Neural cell (in vitro differentiated cells): ENCODE measurements at regions not wholly inside any gene's neighbourhood (a gene's known extent, or its start where the extent isn't known, plus 50 kb on each side); places are given as distances from the start of the nearest gene placed in this dataset.

Source experiments
- H2AFZ ChIP-seq: fragments of 200-600, 300-800 bp; sonication (generic), shearing (Covaris generic); 2 replicates; pipeline ENCODE4 v1.6.0; 2014; ENCODE audit warnings: low read depth, mild to moderate bottlenecking, antibody characterized with exemption, low read length, moderate library complexity
- H3F3A ChIP-seq: fragments of 200-600 bp; shearing (Covaris generic); 2 replicates; pipeline ENCODE4 v1.6.1; 2016; ENCODE audit warnings: mild to moderate bottlenecking, moderate library complexity, mixed read lengths, antibody characterized with exemption, low read length; ENCODE audit not compliant: insufficient read depth, poor library complexity, severe bottlenecking
- H3K27ac ChIP-seq: fragments of 200-600, 300-800 bp; sonication (generic), shearing (Covaris generic); 2 replicates; pipeline ENCODE4 v1.5.1; 2014; ENCODE audit warnings: mild to moderate bottlenecking, low read length, moderate library complexity
- H3K27me3 ChIP-seq: fragments of 300-800, 200-600 bp; sonication (generic), shearing (Covaris generic); 2 replicates; pipeline ENCODE4 v1.6.0; 2014; ENCODE audit warnings: mild to moderate bottlenecking, low read depth, low read length, moderate library complexity; ENCODE audit not compliant: insufficient read depth
- H3K36me3 ChIP-seq: fragments of 300-800, 200-600 bp; sonication (generic), shearing (Covaris generic); 2 replicates; pipeline ENCODE4 v1.5.1; 2014; ENCODE audit warnings: mild to moderate bottlenecking, antibody characterized with exemption, low read length, moderate library complexity; ENCODE audit not compliant: insufficient read depth
- H3K4me2 ChIP-seq: fragments of 300-800, 200-600 bp; sonication (generic), shearing (Covaris generic); 2 replicates; pipeline ENCODE4 v1.6.0; 2014; ENCODE audit warnings: mild to moderate bottlenecking, low read length
- H3K4me3 ChIP-seq: fragments of 300-800, 200-600 bp; sonication (generic), shearing (Covaris generic); 2 replicates; pipeline ENCODE4 v1.5.1; 2014; ENCODE audit warnings: mild to moderate bottlenecking, low read length, moderate library complexity
- H3K79me2 ChIP-seq: fragments of 200-600 bp; shearing (Covaris generic); replicated peaks from 2 replicates; pipeline ENCODE4 v1.6.0; 2014; ENCODE audit warnings: mild to moderate bottlenecking, low read length, moderate library complexity; ENCODE audit not compliant: insufficient read depth
- H3K9ac ChIP-seq: fragments of 300-800, 200-600 bp; sonication (generic), shearing (Covaris generic); 2 replicates; pipeline ENCODE4 v1.6.1; 2016; ENCODE audit warnings: mild to moderate bottlenecking, low read length, mixed read lengths
- H3K9me2 ChIP-seq: fragments of 200-600 bp; shearing (Covaris generic); 2 replicates; pipeline ENCODE4 v1.6.1; 2016; ENCODE audit warnings: mild to moderate bottlenecking, low read length, mixed read lengths; ENCODE audit not compliant: insufficient read depth
- H3K9me3 ChIP-seq: fragments of 200-600, 300-800 bp; sonication (generic), shearing (Covaris generic); 2 replicates; pipeline ENCODE4 v1.6.1; 2016; ENCODE audit warnings: mild to moderate bottlenecking, mixed run types, low read length, moderate library complexity, mixed read lengths
- H4K20me1 ChIP-seq: fragments of 200-600 bp; shearing (Covaris generic); 2 replicates; pipeline ENCODE4 v1.6.1; 2016; ENCODE audit warnings: mild to moderate bottlenecking, mixed run types; ENCODE audit not compliant: insufficient read depth
- CTCF ChIP-seq: fragments of 450-650 bp; IDR thresholded peaks from 2 replicates; pipeline ENCODE4 v1.5.1; 2014; ENCODE audit warnings: antibody characterized with exemption, mild to moderate bottlenecking, moderate library complexity; ENCODE audit not compliant: poor library complexity, severe bottlenecking
- EP300 ChIP-seq: fragments of 450-650 bp; conservative IDR thresholded peaks from 2 replicates; pipeline ENCODE4 v1.6.1; 2014; ENCODE audit warnings: antibody characterized with exemption, mild to moderate bottlenecking, moderate library complexity; ENCODE audit not compliant: poor library complexity, severe bottlenecking
- EZH2 ChIP-seq: fragments of 200-600, 300-800 bp; shearing (Covaris generic), sonication (generic); IDR thresholded peaks from 2 replicates; pipeline ENCODE4 v1.6.1; 2014; ENCODE audit warnings: antibody characterized with exemption, low read length, borderline replicate concordance, mild to moderate bottlenecking; ENCODE audit not compliant: insufficient read depth, poor library complexity, severe bottlenecking
- MXI1 ChIP-seq: fragments of 450-650 bp; conservative IDR thresholded peaks from 2 replicates; pipeline ENCODE4 v1.6.1; 2014; ENCODE audit warnings: antibody characterized with exemption, mild to moderate bottlenecking; ENCODE audit not compliant: poor library complexity, severe bottlenecking
- RAD21 ChIP-seq: fragments of 450-650 bp; conservative IDR thresholded peaks from 2 replicates; pipeline ENCODE4 v1.6.1; 2014; ENCODE audit warnings: antibody characterized with exemption, mild to moderate bottlenecking, moderate library complexity
- REST ChIP-seq: IDR thresholded peaks from 2 replicates; pipeline ENCODE4 v1.6.1; 2012; ENCODE audit warnings: borderline replicate concordance
- SMC3 ChIP-seq: fragments of 450-650 bp; conservative IDR thresholded peaks from 2 replicates; pipeline ENCODE4 v1.6.1; 2014; ENCODE audit warnings: antibody characterized with exemption, mild to moderate bottlenecking, moderate library complexity; ENCODE audit not compliant: poor library complexity
- TAF1 ChIP-seq: IDR thresholded peaks from 2 replicates; pipeline ENCODE4 v1.6.1; 2012; ENCODE audit warnings: low read depth

GRCh38 chr4:100067255-100067654 is 117.2 kb upstream of the H2AZ1 start:
- Histone ChIP-seq H3K79me2 (no peaks in the 10 kb centered on the region), H3K9ac (no peak overlapping the region), H3K9me3 (no peaks in the 10 kb centered on the region), H3K9me2 (no peaks in the 10 kb centered on the region), H3K4me3 (no peak overlapping the region), H2AFZ (no peak overlapping the region), H3F3A (no peaks in the 10 kb centered on the region), H4K20me1 (no peaks in the 10 kb centered on the region), H3K27me3 (no peaks in the 10 kb centered on the region), H3K27ac (no peak overlapping the region), H3K36me3 (no peaks in the 10 kb centered on the region), H3K4me2 (no peak overlapping the region)
- TF ChIP-seq CTCF (no peak), EP300 (no peak), SMC3 (no peak), RAD21 (no peak), REST (no peak), EZH2 (no peak), MXI1 (no peak), TAF1 (no peak)

- no peaks in the 10 kb centered on the region for H3F3A ChIP-seq
- H3K36me3 ChIP-seq: no peaks in the 10 kb centered on the region
- H2AFZ ChIP-seq: no peak overlapping the region
- H4K20me1 ChIP-seq: no peaks in the 10 kb centered on the region
- no peaks in the 10 kb centered on the region for H3K9me3 ChIP-seq
- no peak overlapping the region for H3K4me3 ChIP-seq
- no peak overlapping the region for H3K4me2 ChIP-seq
- H3K27ac ChIP-seq: no peak overlapping the region
- no peaks in the 10 kb centered on the region for H3K9me2 ChIP-seq
- H3K79me2 ChIP-seq: no peaks in the 10 kb centered on the region
- TF ChIP-seq CTCF: peak; percentile 36
- no peak for TF ChIP-seq TAF1
- TF ChIP-seq SMC3: peak; percentile 40
- TF ChIP-seq RAD21: peak; percentile 50
- no peak overlapping the region for H3K9ac ChIP-seq
- H3K27me3 ChIP-seq: no peaks in the 10 kb centered on the region
Measured at GRCh38 chr4:100063355-100063754, 113.3 kb upstream of the H2AZ1 start.
